Liver (tissue), 3 donors: ENCODE measurements at regions not wholly inside any gene's neighbourhood (a gene's known extent, or its start where the extent isn't known, plus 50 kb on each side); places are given as distances from the start of the nearest gene placed in this dataset.

Source experiments
- EGR1 ChIP-seq, 2 donors: IDR thresholded peaks; 2 replicates each; pipeline ENCODE4 v1.6.1; 2016 to 2018; ENCODE audit warnings: antibody characterized with exemption in 2 of 2, low read depth in 2 of 2
- NR2F2 ChIP-seq: IDR thresholded peaks from 2 replicates; pipeline ENCODE4 v1.6.1; 2016; ENCODE audit warnings: antibody characterized with exemption
- RAD21 ChIP-seq, 2 donors: IDR thresholded peaks; 2 replicates each; pipeline ENCODE4 v1.6.1; 2016; ENCODE audit warnings: antibody characterized with exemption in 2 of 2, mild to moderate bottlenecking in 2 of 2
- TAF1 ChIP-seq: conservative IDR thresholded peaks from 2 replicates; pipeline ENCODE4 v1.6.1; 2016; ENCODE audit warnings: antibody characterized with exemption, mild to moderate bottlenecking
- TF ChIP-seq, protein P1 (sequence below): fragments of 150-350 bp; IDR thresholded peaks from 2 replicates; pipeline ENCODE4 v1.5.1; 2017; ENCODE audit warnings: improper control_type of control experiment, low read depth, low read length; ENCODE audit not compliant: missing input control
- TF ChIP-seq, protein P2 (sequence below): IDR thresholded peaks from 2 replicates; pipeline ENCODE4 v1.6.1; 2016; ENCODE audit warnings: antibody characterized with exemption
- TF ChIP-seq, protein P3 (sequence below): IDR thresholded peaks from 2 replicates; pipeline ENCODE4 v1.6.1; 2016; ENCODE audit warnings: antibody characterized with exemption
- donor health status: healthy.
- donor health status: healthy.

DNA sequence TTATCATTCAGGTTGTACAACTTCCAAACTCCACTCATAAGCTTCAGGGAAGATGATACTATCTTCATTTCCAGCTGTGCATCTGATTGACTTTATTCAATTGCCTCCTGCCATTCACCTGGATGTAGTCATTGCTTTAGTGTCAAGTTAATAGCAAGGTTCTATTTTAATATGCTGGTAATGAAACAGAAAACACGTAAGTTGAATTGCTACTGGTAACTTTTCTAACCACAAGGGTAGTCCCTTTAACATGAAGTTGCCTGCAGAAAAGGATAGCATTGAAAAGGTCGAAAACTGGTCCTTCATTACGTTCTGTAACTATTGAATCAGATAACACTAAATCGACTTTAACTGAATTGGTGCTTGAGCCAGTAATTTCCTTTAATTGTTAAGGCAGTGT, 459.4 kb upstream of the CDH6 start:
- TF ChIP-seq, protein P1, sequence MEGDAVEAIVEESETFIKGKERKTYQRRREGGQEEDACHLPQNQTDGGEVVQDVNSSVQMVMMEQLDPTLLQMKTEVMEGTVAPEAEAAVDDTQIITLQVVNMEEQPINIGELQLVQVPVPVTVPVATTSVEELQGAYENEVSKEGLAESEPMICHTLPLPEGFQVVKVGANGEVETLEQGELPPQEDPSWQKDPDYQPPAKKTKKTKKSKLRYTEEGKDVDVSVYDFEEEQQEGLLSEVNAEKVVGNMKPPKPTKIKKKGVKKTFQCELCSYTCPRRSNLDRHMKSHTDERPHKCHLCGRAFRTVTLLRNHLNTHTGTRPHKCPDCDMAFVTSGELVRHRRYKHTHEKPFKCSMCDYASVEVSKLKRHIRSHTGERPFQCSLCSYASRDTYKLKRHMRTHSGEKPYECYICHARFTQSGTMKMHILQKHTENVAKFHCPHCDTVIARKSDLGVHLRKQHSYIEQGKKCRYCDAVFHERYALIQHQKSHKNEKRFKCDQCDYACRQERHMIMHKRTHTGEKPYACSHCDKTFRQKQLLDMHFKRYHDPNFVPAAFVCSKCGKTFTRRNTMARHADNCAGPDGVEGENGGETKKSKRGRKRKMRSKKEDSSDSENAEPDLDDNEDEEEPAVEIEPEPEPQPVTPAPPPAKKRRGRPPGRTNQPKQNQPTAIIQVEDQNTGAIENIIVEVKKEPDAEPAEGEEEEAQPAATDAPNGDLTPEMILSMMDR: no peak
- TF ChIP-seq, protein P2, sequence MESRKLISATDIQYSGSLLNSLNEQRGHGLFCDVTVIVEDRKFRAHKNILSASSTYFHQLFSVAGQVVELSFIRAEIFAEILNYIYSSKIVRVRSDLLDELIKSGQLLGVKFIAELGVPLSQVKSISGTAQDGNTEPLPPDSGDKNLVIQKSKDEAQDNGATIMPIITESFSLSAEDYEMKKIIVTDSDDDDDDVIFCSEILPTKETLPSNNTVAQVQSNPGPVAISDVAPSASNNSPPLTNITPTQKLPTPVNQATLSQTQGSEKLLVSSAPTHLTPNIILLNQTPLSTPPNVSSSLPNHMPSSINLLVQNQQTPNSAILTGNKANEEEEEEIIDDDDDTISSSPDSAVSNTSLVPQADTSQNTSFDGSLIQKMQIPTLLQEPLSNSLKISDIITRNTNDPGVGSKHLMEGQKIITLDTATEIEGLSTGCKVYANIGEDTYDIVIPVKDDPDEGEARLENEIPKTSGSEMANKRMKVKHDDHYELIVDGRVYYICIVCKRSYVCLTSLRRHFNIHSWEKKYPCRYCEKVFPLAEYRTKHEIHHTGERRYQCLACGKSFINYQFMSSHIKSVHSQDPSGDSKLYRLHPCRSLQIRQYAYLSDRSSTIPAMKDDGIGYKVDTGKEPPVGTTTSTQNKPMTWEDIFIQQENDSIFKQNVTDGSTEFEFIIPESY: no peak
- no peak for TF ChIP-seq EGR1 (IDR thresholded peaks at IDR 0.05; ENCODE audit: low read depth in 2 of 2)
- no peak for TF ChIP-seq TAF1
- TF ChIP-seq NR2F2: no peak
- TF ChIP-seq RAD21 (IDR thresholded peaks at IDR 0.05): no peak
- TF ChIP-seq, protein P3, sequence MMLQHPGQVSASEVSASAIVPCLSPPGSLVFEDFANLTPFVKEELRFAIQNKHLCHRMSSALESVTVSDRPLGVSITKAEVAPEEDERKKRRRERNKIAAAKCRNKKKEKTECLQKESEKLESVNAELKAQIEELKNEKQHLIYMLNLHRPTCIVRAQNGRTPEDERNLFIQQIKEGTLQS: no peak
